ENCODE measurements at regions not wholly inside any gene's neighbourhood (a gene's known extent, or its start where the extent isn't known, plus 50 kb on each side); places are given as distances from the start of the nearest gene placed in this dataset.

DNA sequence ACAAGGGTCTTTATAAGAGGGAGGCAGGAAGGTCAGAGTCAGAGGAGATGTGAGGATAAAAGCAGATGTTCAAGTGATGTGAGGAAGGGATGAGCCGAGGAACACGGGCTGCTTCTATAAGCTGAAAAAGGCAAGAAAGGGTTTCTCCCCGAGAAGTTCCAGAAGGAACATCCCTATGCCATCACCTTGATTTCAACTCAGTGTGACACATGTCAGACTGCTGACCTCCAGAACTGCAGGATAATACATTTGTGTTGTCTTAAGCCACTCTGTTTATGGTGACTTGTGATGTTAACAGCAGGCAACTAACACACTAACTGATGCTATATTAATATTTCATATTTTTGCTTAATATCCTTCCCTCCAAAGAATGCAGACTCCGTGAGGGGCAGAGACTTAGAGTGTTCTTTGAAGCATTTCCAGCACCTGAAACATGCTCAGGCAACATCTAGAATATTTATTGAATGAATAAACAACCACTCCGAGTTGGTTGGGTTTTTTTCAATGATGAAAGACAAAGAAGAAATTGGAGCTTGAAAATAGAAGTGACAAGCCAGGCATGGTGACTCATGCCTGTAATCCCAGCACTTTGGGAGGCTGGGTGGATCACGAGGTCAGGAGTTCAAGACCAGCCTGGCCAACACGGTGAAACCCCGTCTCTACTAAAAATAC is 77.6 kb upstream of the ADRA1B start:
- peaks cover 3% of the 10 kb centered on the region; the same call in 2 of the 3 replicates for H3K9me3 ChIP-seq (replicated peaks; ENCODE audit: control insufficient read depth, insufficient read depth, low read length)
- no TSS peak for BruUV-seq (replicated peaks)
- H3K4me2 ChIP-seq (ENCODE audit: control insufficient read depth, insufficient read depth): no peak overlapping the region
- H3K9ac ChIP-seq (ENCODE audit: control insufficient read depth, insufficient read depth, low read length): no peak overlapping the region
- 37% methylated on average over 8 of the region's 8 CpGs for WGBS (ENCODE audit: insufficient coverage, insufficient replicate concordance, low lambda C conversion rate, missing lambda C conversion rate)
- TF ChIP-seq, protein P1, sequence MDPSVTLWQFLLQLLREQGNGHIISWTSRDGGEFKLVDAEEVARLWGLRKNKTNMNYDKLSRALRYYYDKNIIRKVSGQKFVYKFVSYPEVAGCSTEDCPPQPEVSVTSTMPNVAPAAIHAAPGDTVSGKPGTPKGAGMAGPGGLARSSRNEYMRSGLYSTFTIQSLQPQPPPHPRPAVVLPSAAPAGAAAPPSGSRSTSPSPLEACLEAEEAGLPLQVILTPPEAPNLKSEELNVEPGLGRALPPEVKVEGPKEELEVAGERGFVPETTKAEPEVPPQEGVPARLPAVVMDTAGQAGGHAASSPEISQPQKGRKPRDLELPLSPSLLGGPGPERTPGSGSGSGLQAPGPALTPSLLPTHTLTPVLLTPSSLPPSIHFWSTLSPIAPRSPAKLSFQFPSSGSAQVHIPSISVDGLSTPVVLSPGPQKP (IDR thresholded peaks at IDR 0.05; ENCODE audit: low read depth, low read length): no peak
- no peak for TF ChIP-seq ZZZ3 (IDR thresholded peaks at IDR 0.05; ENCODE audit: control insufficient read depth, insufficient read length, low read depth)
- TF ChIP-seq, protein P2, sequence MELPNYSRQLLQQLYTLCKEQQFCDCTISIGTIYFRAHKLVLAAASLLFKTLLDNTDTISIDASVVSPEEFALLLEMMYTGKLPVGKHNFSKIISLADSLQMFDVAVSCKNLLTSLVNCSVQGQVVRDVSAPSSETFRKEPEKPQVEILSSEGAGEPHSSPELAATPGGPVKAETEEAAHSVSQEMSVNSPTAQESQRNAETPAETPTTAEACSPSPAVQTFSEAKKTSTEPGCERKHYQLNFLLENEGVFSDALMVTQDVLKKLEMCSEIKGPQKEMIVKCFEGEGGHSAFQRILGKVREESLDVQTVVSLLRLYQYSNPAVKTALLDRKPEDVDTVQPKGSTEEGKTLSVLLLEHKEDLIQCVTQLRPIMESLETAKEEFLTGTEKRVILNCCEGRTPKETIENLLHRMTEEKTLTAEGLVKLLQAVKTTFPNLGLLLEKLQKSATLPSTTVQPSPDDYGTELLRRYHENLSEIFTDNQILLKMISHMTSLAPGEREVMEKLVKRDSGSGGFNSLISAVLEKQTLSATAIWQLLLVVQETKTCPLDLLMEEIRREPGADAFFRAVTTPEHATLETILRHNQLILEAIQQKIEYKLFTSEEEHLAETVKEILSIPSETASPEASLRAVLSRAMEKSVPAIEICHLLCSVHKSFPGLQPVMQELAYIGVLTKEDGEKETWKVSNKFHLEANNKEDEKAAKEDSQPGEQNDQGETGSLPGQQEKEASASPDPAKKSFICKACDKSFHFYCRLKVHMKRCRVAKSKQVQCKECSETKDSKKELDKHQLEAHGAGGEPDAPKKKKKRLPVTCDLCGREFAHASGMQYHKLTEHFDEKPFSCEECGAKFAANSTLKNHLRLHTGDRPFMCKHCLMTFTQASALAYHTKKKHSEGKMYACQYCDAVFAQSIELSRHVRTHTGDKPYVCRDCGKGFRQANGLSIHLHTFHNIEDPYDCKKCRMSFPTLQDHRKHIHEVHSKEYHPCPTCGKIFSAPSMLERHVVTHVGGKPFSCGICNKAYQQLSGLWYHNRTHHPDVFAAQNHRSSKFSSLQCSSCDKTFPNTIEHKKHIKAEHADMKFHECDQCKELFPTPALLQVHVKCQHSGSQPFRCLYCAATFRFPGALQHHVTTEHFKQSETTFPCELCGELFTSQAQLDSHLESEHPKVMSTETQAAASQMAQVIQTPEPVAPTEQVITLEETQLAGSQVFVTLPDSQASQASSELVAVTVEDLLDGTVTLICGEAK (IDR thresholded peaks at IDR 0.05; ENCODE audit: borderline replicate concordance): no peak
- TF ChIP-seq, protein P3, sequence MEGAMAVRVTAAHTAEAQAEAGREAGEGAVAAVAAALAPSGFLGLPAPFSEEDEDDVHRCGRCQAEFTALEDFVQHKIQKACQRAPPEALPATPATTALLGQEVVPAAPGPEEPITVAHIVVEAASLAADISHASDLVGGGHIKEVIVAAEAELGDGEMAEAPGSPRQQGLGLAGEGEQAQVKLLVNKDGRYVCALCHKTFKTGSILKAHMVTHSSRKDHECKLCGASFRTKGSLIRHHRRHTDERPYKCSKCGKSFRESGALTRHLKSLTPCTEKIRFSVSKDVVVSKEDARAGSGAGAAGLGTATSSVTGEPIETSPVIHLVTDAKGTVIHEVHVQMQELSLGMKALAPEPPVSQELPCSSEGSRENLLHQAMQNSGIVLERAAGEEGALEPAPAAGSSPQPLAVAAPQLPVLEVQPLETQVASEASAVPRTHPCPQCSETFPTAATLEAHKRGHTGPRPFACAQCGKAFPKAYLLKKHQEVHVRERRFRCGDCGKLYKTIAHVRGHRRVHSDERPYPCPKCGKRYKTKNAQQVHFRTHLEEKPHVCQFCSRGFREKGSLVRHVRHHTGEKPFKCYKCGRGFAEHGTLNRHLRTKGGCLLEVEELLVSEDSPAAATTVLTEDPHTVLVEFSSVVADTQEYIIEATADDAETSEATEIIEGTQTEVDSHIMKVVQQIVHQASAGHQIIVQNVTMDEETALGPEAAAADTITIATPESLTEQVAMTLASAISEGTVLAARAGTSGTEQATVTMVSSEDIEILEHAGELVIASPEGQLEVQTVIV (IDR thresholded peaks at IDR 0.05; ENCODE audit: borderline replicate concordance, partially characterized antibody): no peak
- TF ChIP-seq CBFB (IDR thresholded peaks at IDR 0.05; ENCODE audit: low read depth): no peak
- TF ChIP-seq FOXK2 (IDR thresholded peaks at IDR 0.05): no peak
- ChIA-PET RAD21 (ENCODE audit: unreplicated experiment) (no interaction called here), POLR2A (no interaction called here), CTCF (no interaction called here), SMC1A (ENCODE audit: uncharacterized antibody, unreplicated experiment) (no interaction called here)
- no peak overlapping the region for H2AFZ ChIP-seq (ENCODE audit: control insufficient read depth, low read depth, low read length)
- H4K20me1 ChIP-seq (ENCODE audit: control insufficient read depth, insufficient read depth): no peaks in the 10 kb centered on the region
- no peaks in the 10 kb centered on the region; a peak in 1 of 4 replicates for H3K27me3 ChIP-seq (replicated peaks in 1 of 2; ENCODE audit: control insufficient read depth in 2 of 2, insufficient read depth in 2 of 2, low read length in 1 of 2)
- in situ Hi-C loops (cut with MboI) (no loop called here), intact Hi-C loops (cut with micrococcal nuclease; ENCODE audit: unreplicated experiment) (no loop called here)
- H3K4me3 ChIP-seq: no peak overlapping the region
- no peaks in the 10 kb centered on the region for H3K79me2 ChIP-seq (ENCODE audit: control insufficient read depth, insufficient read depth, low read length)
- H3K27ac ChIP-seq (ENCODE audit: control insufficient read depth, insufficient read depth): no peak overlapping the region
- H3K36me3 ChIP-seq (ENCODE audit: control insufficient read depth in 2 of 2, insufficient read depth in 2 of 2, low read length in 1 of 2): no peaks in the 10 kb centered on the region
- DNase-seq (ENCODE audit: low read depth, low spot score) (no peak), FAIRE-seq (no peak), ATAC-seq (no peak)
- H3K4me1 ChIP-seq (ENCODE audit: control insufficient read depth, insufficient read depth, low read length): no peaks in the 10 kb centered on the region

Data from GM12878 (cell line).